Esophagus (tissue), 2 donors: ENCODE measurements at regions not wholly inside any gene's neighbourhood (a gene's known extent, or its start where the extent isn't known, plus 50 kb on each side); places are given as distances from the start of the nearest gene placed in this dataset.

ENCODE experiments used
- H3K27ac ChIP-seq, 2 donors: one replicate each; pipeline ENCODE4 v1.5.1; 2013; ENCODE audit warnings: low read depth in 2 of 2, mild to moderate bottlenecking in 2 of 2, inconsistent platforms in 1 of 2, low read length in 1 of 2, moderate library complexity in 1 of 2
- H3K27me3 ChIP-seq, 2 donors: one replicate each; pipeline ENCODE4 v1.6.1; 2013; ENCODE audit warnings: low read length in 2 of 2, control low read depth in 1 of 2, mild to moderate bottlenecking in 1 of 2; ENCODE audit not compliant: insufficient read depth in 2 of 2, control insufficient read depth in 1 of 2
- H3K36me3 ChIP-seq, 2 donors: one replicate each; pipeline ENCODE4 v1.6.1; 2013; ENCODE audit warnings: low read length in 1 of 2; ENCODE audit not compliant: control insufficient read depth in 2 of 2, insufficient read depth in 2 of 2
- H3K4me1 ChIP-seq, 2 donors: one replicate each; pipeline ENCODE4 v1.6.1; 2013; ENCODE audit warnings: low read length in 1 of 2; ENCODE audit not compliant: control insufficient read depth in 2 of 2, insufficient read depth in 2 of 2
- H3K4me3 ChIP-seq, 2 donors: one replicate each; pipeline ENCODE4 v1.5.1; 2013; ENCODE audit warnings: low read length in 2 of 2, mild to moderate bottlenecking in 2 of 2, low read depth in 1 of 2, moderate library complexity in 1 of 2
- H3K9me3 ChIP-seq, 2 donors: one replicate each; pipeline ENCODE4 v1.6.1; 2013; ENCODE audit warnings: mild to moderate bottlenecking in 2 of 2, low read depth in 1 of 2, low read length in 1 of 2, moderate library complexity in 1 of 2; ENCODE audit not compliant: control insufficient read depth in 2 of 2, insufficient read depth in 1 of 2
- WGBS, 2 donors: extraction: QIAGEN DNeasy Blood & Tissue Kit; methylation state at CpG; one replicate each; pipeline ENCODE4 v1.1.7; 2013; 5-methylcytosine and 5-hydroxymethylcytosine counted together
- donor health status: healthy with polysubstance abuse.
- donor health status: Bipolar disorder and iron deficiency.

GRCh38 chr22:48596111-48596850 lies 1231.4 kb downstream of the BRD1 start:
- H3K4me3 ChIP-seq = no peak overlapping the region
- H3K27me3 ChIP-seq = no peaks in the 10 kb centered on the region
- no peaks in the 10 kb centered on the region for H3K36me3 ChIP-seq
- WGBS, 2 donors = 89 to 92% methylated on average over 24 of the region's 24 CpGs
- H3K27ac ChIP-seq = no peak overlapping the region
- H3K9me3 ChIP-seq = peaks cover 0 to 14% of the 10 kb centered on the region in 2 donors
- no peaks in the 10 kb centered on the region for H3K4me1 ChIP-seq

- H3K9me3 ChIP-seq = peaks cover 0 to 11% of the 10 kb centered on the region in 2 donors
- no peaks in the 10 kb centered on the region for H3K27me3 ChIP-seq
- no peak overlapping the region for H3K27ac ChIP-seq
- WGBS, 2 donors = 44 to 56% methylated on average over 10 of the region's 10 CpGs
- no peaks in the 10 kb centered on the region for H3K36me3 ChIP-seq
- H3K4me1 ChIP-seq = no peaks in the 10 kb centered on the region
- no peak overlapping the region for H3K4me3 ChIP-seq
Measured at GRCh38 chr22:48595511-48595905, 1232.2 kb downstream of the BRD1 start.

GRCh38 chr22:48594757-48595510 lies 1232.7 kb downstream of the BRD1 start:
- no peaks in the 10 kb centered on the region for H3K27me3 ChIP-seq
- H3K4me3 ChIP-seq = no peak overlapping the region
- no peaks in the 10 kb centered on the region for H3K4me1 ChIP-seq
- no peaks in the 10 kb centered on the region for H3K36me3 ChIP-seq
- 68 to 74% methylated on average over 19 of the region's 19 CpGs for WGBS, 2 donors
- H3K9me3 ChIP-seq = peaks cover 0 to 11% of the 10 kb centered on the region in 2 donors
- H3K27ac ChIP-seq = no peak overlapping the region

GRCh38 chr22:48594016-48594756 lies 1233.5 kb downstream of the BRD1 start:
- no peaks in the 10 kb centered on the region for H3K27me3 ChIP-seq
- H3K27ac ChIP-seq = no peak overlapping the region
- no peak overlapping the region for H3K4me3 ChIP-seq
- H3K36me3 ChIP-seq = no peaks in the 10 kb centered on the region
- WGBS, 2 donors = 75 to 82% methylated on average over 21 of the region's 21 CpGs
- peaks cover 0 to 7% of the 10 kb centered on the region in 2 donors for H3K9me3 ChIP-seq
- no peaks in the 10 kb centered on the region for H3K4me1 ChIP-seq

GRCh38 chr22:48593551-48593950 lies 1234.1 kb downstream of the BRD1 start:
- Histone ChIP-seq H3K27me3 (no peaks in the 10 kb centered on the region), H3K27ac (no peak overlapping the region), H3K4me1 (no peaks in the 10 kb centered on the region), H3K9me3 (peaks cover 0 to 5% of the 10 kb centered on the region in 2 donors), H3K4me3 (no peak overlapping the region), H3K36me3 (no peaks in the 10 kb centered on the region)
- WGBS, 2 donors = 93 to 94% methylated on average over 15 of the region's 15 CpGs

GRCh38 chr22:48592931-48593330 lies 1234.7 kb downstream of the BRD1 start:
- Histone ChIP-seq H3K27ac (no peak overlapping the region), H3K36me3 (no peaks in the 10 kb centered on the region), H3K4me3 (no peak overlapping the region), H3K4me1 (no peaks in the 10 kb centered on the region), H3K27me3 (no peaks in the 10 kb centered on the region), H3K9me3 (peaks cover 0 to 5% of the 10 kb centered on the region in 2 donors)
- 80 to 84% methylated on average over 17 of the region's 17 CpGs for WGBS, 2 donors

- Histone ChIP-seq H3K4me1 (no peaks in the 10 kb centered on the region), H3K36me3 (no peaks in the 10 kb centered on the region), H3K27ac (no peak overlapping the region), H3K9me3 (peaks cover 0 to 3% of the 10 kb centered on the region in 2 donors), H3K27me3 (no peaks in the 10 kb centered on the region), H3K4me3 (no peak overlapping the region)
- WGBS, 2 donors = 62 to 63% methylated on average over 12 of the region's 12 CpGs
Measured at GRCh38 chr22:48592488-48592887, 1235.2 kb downstream of the BRD1 start.

- Histone ChIP-seq H3K27me3 (no peaks in the 10 kb centered on the region), H3K27ac (no peak overlapping the region), H3K36me3 (no peaks in the 10 kb centered on the region), H3K4me3 (no peak overlapping the region), H3K9me3 (no peaks in the 10 kb centered on the region), H3K4me1 (no peaks in the 10 kb centered on the region)
- 49 to 73% methylated on average over 3 of the region's 3 CpGs for WGBS, 2 donors
Measured at GRCh38 chr22:48592066-48592345, 1235.7 kb downstream of the BRD1 start.

- H3K4me3 ChIP-seq = no peak overlapping the region
- no peak overlapping the region for H3K27ac ChIP-seq
- H3K36me3 ChIP-seq = no peaks in the 10 kb centered on the region
- no peaks in the 10 kb centered on the region for H3K9me3 ChIP-seq
- H3K27me3 ChIP-seq = no peaks in the 10 kb centered on the region
- WGBS, 2 donors = 89% methylated on average over 29 of the region's 29 CpGs
- no peaks in the 10 kb centered on the region for H3K4me1 ChIP-seq
Measured at GRCh38 chr22:48591286-48592065, 1236.2 kb downstream of the BRD1 start.
